ENCODE measurements at regions not wholly inside any gene's neighbourhood (a gene's known extent, or its start where the extent isn't known, plus 50 kb on each side); places are given as distances from the start of the nearest gene placed in this dataset.

GRCh38 chr5:5644249-5644648 is 221.8 kb downstream of the ICE1 start:
- TF ChIP-seq, protein P1, sequence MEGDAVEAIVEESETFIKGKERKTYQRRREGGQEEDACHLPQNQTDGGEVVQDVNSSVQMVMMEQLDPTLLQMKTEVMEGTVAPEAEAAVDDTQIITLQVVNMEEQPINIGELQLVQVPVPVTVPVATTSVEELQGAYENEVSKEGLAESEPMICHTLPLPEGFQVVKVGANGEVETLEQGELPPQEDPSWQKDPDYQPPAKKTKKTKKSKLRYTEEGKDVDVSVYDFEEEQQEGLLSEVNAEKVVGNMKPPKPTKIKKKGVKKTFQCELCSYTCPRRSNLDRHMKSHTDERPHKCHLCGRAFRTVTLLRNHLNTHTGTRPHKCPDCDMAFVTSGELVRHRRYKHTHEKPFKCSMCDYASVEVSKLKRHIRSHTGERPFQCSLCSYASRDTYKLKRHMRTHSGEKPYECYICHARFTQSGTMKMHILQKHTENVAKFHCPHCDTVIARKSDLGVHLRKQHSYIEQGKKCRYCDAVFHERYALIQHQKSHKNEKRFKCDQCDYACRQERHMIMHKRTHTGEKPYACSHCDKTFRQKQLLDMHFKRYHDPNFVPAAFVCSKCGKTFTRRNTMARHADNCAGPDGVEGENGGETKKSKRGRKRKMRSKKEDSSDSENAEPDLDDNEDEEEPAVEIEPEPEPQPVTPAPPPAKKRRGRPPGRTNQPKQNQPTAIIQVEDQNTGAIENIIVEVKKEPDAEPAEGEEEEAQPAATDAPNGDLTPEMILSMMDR (IDR thresholded peaks at IDR 0.05), result no peak
- TF ChIP-seq POLR2A (IDR thresholded peaks at IDR 0.05), result no peak
- no peak for TF ChIP-seq EP300 (IDR thresholded peaks at IDR 0.05)
